ENCODE measurements at regions not wholly inside any gene's neighbourhood (a gene's known extent, or its start where the extent isn't known, plus 50 kb on each side); places are given as distances from the start of the nearest gene placed in this dataset.

DNA sequence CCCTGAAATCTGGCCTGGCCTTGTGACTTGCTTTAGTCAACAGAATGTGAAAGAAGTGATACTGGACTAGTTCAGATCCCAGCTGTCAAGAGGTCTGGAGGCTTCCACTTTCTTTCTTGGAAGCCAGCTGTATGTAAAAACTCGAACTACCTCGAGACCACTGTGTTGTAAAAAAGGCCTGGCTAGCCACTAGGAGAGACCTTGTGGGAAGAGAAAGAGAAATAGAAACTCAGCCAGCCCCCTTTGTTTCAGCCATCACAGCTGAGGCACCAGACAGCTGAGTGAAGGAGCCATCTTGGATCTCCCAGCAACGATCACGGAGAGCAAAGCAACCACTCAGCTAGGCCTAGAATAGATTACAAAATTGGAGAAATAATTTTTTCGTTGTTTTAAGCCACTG, 324.9 kb upstream of the TCF4 start:
- H3K27me3 Mint-ChIP-seq (ENCODE audit: insufficient read depth, unreplicated experiment): no peaks in the 10 kb centered on the region
- H3K4me1 Mint-ChIP-seq (ENCODE audit: low read depth, unreplicated experiment): no peaks in the 10 kb centered on the region
- no peak overlapping the region for H3K27ac Mint-ChIP-seq (ENCODE audit: unreplicated experiment)
- ChIA-PET CTCF (no interaction called here), POLR2A (no interaction called here)
- no TSS peak for BruUV-seq (replicated peaks)
- Histone ChIP-seq H3K36me3 (ENCODE audit: control insufficient read depth, insufficient read depth, low read length) (no peaks in the 10 kb centered on the region), H3K4me1 (no peaks in the 10 kb centered on the region), H3K9me3 (no peaks in the 10 kb centered on the region), H3K27me3 (replicated peaks; ENCODE audit: control insufficient read depth, insufficient read depth, low read length) (no peaks in the 10 kb centered on the region), H3K4me3 (ENCODE audit: low read depth, low read length) (no peak overlapping the region)
- peaks cover 11% of the 10 kb centered on the region for H3K9me3 Mint-ChIP-seq (ENCODE audit: unreplicated experiment)
- intact Hi-C loops (cut with micrococcal nuclease; ENCODE audit: unreplicated experiment): no loop called here
- no peaks in the 10 kb centered on the region for H3K36me3 Mint-ChIP-seq (ENCODE audit: insufficient read depth, unreplicated experiment)
- TF ChIP-seq, protein P1, sequence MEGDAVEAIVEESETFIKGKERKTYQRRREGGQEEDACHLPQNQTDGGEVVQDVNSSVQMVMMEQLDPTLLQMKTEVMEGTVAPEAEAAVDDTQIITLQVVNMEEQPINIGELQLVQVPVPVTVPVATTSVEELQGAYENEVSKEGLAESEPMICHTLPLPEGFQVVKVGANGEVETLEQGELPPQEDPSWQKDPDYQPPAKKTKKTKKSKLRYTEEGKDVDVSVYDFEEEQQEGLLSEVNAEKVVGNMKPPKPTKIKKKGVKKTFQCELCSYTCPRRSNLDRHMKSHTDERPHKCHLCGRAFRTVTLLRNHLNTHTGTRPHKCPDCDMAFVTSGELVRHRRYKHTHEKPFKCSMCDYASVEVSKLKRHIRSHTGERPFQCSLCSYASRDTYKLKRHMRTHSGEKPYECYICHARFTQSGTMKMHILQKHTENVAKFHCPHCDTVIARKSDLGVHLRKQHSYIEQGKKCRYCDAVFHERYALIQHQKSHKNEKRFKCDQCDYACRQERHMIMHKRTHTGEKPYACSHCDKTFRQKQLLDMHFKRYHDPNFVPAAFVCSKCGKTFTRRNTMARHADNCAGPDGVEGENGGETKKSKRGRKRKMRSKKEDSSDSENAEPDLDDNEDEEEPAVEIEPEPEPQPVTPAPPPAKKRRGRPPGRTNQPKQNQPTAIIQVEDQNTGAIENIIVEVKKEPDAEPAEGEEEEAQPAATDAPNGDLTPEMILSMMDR (IDR thresholded peaks at IDR 0.05; ENCODE audit: insufficient read depth in 1 of 2, low read depth in 1 of 2, low read length in 1 of 2, severe bottlenecking in 1 of 2, unreplicated experiment in 1 of 2): no peak
- no peak for DNase-seq
- H3K4me3 Mint-ChIP-seq (ENCODE audit: unreplicated experiment): no peak overlapping the region

DNA sequence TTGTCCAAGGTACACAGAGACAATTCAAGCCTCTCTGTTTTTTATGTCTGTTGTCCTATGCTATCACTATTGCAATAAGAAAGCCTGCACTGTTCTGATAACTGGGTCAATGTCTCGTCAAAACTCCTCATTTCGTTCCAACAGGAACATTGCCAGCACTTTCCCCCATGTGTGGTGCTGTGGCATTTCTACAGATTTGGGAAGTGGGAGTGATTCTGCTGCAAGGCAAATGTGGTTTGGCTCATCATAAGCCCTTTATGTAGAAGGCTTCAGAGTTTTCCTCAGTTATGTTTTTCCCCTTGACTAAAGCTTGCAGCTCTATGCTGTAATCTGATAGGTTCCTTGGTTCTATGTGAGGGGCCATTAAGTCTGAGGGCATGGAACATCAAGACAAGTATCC, 324.1 kb upstream of the TCF4 start:
- Histone ChIP-seq H3K36me3 (ENCODE audit: control insufficient read depth, insufficient read depth, low read length) (no peaks in the 10 kb centered on the region), H3K4me1 (no peaks in the 10 kb centered on the region), H3K9me3 (no peaks in the 10 kb centered on the region), H3K4me3 (ENCODE audit: low read depth, low read length) (no peak overlapping the region), H3K27me3 (replicated peaks; ENCODE audit: control insufficient read depth, insufficient read depth, low read length) (no peaks in the 10 kb centered on the region)
- no peak for DNase-seq
- TF ChIP-seq, protein P1 (IDR thresholded peaks at IDR 0.05; ENCODE audit: insufficient read depth in 1 of 2, low read depth in 1 of 2, low read length in 1 of 2, severe bottlenecking in 1 of 2, unreplicated experiment in 1 of 2): no peak
- intact Hi-C loops (cut with micrococcal nuclease; ENCODE audit: unreplicated experiment): no loop called here
- Mint-ChIP-seq H3K27ac (ENCODE audit: unreplicated experiment) (no peak overlapping the region), H3K36me3 (ENCODE audit: insufficient read depth, unreplicated experiment) (no peaks in the 10 kb centered on the region), H3K4me1 (ENCODE audit: low read depth, unreplicated experiment) (no peaks in the 10 kb centered on the region), H3K27me3 (ENCODE audit: insufficient read depth, unreplicated experiment) (no peaks in the 10 kb centered on the region), H3K4me3 (ENCODE audit: unreplicated experiment) (no peak overlapping the region), H3K9me3 (ENCODE audit: unreplicated experiment) (peaks cover 10% of the 10 kb centered on the region)
- ChIA-PET CTCF (no interaction called here), POLR2A (no interaction called here)
- BruUV-seq (replicated peaks): no TSS peak

DNA sequence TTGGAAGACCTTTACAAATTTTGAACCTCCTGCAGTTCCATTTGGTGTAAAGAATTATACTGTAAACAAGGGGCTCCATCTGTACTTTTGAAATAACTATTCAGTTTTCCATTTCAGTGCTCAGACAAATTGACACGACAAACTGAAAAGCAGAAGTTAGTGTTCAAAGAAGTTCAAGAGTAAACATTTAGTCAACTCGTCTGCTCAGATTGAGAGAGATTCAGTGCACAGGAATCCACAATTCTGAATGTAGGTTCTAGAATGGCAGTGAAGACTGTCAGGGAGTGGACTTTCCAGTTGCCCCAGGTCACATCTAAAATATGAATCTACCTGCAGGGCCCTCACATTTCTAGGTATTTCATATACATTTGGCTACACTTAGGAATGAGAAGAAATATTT, 322.3 kb upstream of the TCF4 start:
- no TSS peak for BruUV-seq (replicated peaks)
- H3K27me3 ChIP-seq (replicated peaks; ENCODE audit: control insufficient read depth, insufficient read depth, low read length): no peaks in the 10 kb centered on the region
- H3K4me3 ChIP-seq (ENCODE audit: low read depth, low read length): no peak overlapping the region
- H3K36me3 ChIP-seq (ENCODE audit: control insufficient read depth, insufficient read depth, low read length): no peaks in the 10 kb centered on the region
- no peaks in the 10 kb centered on the region for H3K9me3 ChIP-seq
- TF ChIP-seq, protein P1 (IDR thresholded peaks at IDR 0.05; ENCODE audit: insufficient read depth in 1 of 2, low read depth in 1 of 2, low read length in 1 of 2, severe bottlenecking in 1 of 2, unreplicated experiment in 1 of 2): no peak
- Mint-ChIP-seq H3K27me3 (ENCODE audit: insufficient read depth, unreplicated experiment) (no peaks in the 10 kb centered on the region), H3K4me1 (ENCODE audit: low read depth, unreplicated experiment) (no peaks in the 10 kb centered on the region), H3K9me3 (ENCODE audit: unreplicated experiment) (no peaks in the 10 kb centered on the region), H3K36me3 (ENCODE audit: insufficient read depth, unreplicated experiment) (no peaks in the 10 kb centered on the region), H3K27ac (ENCODE audit: unreplicated experiment) (no peak overlapping the region), H3K4me3 (ENCODE audit: unreplicated experiment) (no peak overlapping the region)
- ChIA-PET CTCF (no interaction called here), POLR2A (no interaction called here)
- H3K4me1 ChIP-seq: no peaks in the 10 kb centered on the region
- intact Hi-C loops (cut with micrococcal nuclease; ENCODE audit: unreplicated experiment): no loop called here
- DNase-seq: no peak

Data from Caco-2 (cell line).